Kasumi-1 (cell line): ENCODE measurements at regions not wholly inside any gene's neighbourhood (a gene's known extent, or its start where the extent isn't known, plus 50 kb on each side); places are given as distances from the start of the nearest gene placed in this dataset.

Source experiments
- DNase-seq, 2 experiments: peaks; one replicate each; lab custom pipeline; 2025; lab: John Stamatoyannopoulos, UW

DNA sequence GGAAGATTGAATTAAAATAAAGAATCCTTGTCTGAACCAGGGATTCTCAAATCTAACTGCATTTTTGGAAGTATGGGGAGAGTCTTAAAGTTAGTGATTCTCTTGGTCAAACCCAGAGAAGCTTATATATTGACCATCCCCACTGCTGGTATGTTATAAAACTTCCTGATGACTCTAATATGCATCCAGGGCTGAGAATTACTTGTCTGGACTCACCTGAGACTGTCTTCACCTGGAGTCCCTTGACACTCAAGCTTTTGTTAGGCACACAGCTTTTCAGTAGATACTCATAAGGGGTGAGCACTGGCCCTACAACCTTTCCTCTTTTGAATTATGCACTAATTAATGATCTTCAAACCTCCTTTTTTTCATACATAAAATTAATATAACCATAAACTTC is 149.6 kb upstream of the GULP1 start:
- DNase-seq: no peak

DNA sequence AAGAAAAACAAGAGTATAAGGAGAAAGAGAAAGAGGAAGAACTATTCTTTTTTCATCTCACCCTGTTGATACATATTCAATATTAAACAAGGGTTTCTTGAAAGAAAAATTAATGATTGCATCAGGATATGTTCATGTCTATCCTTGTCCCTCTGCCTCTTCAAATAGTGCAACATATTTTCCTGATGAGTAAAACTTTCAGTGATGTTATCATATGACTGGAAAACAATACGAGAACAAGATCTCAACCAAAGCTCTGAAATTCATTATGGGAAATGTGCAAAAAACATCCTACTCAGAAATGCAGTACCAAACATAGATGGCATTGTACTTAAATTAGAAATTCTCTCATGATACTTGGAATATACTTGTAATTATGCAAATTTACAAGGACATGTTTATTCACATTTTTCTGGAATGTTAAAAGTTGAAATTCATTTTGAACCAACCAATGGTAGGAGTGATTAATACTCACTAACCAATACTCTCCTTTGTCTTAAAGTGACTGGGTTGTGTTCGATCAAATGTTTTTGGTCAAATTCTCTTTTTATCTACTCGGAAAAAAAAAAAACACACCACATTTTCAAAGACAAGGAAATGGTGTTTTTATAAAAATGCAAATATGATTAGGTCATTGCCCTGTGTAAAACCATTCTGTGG is 148.9 kb upstream of the GULP1 start:
- DNase-seq: no peak

DNA sequence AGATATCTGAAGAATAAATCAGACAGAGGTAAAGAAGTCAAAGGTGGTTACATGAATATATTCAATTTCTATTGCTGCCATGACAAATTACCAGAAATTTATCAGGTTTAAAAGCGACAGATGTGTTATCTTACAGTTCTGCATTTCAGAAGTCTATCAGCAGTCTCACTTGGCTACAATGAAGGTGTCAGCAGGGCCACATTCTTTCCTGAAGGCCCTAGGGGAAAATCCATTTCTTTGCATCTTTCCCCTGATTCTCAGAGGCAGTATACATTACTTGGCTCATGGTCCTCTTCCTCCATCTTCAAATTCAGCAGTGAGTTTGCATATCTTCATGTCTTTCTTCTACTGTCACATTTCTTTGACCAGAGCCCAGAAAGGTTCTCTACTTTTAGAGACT is 145.8 kb upstream of the GULP1 start:
- no peak for DNase-seq

DNA sequence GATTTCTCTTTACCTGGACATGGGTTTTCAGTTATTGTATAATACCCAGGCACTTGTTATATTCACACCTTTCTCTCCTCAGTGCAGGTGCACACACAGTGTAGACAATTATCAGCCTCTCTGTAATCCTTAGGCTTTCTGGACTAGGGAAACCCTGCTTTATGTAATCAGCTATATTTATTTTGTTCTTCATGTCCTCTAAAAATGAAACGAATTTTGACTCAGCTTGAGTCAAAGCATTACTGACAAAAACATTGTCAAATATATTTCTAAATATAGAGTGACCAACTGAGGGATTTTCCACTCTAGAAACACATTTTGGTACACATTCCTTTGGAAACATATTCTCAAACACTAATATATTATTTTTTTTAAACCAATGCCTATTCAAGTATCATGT is 144.8 kb upstream of the GULP1 start:
- DNase-seq: no peak

DNA sequence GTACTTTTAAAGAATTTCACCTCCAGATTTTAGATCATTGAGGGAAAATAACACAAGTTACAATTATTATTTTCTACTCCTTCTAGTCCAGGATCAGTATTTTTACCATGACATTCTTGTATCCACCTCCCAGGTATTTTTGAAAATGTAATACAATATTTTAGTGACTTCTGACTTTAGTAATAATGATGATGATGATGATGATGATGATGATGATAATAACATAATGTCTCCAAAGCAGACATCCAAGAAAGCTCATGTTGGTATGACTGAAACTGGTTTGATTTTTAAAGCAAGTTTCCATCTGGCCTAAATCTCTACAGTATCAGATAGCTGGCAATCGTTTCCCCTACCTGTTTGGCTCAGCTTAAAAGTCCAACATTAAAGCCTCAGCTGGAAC is 140.0 kb upstream of the GULP1 start:
- no peak for DNase-seq

DNA sequence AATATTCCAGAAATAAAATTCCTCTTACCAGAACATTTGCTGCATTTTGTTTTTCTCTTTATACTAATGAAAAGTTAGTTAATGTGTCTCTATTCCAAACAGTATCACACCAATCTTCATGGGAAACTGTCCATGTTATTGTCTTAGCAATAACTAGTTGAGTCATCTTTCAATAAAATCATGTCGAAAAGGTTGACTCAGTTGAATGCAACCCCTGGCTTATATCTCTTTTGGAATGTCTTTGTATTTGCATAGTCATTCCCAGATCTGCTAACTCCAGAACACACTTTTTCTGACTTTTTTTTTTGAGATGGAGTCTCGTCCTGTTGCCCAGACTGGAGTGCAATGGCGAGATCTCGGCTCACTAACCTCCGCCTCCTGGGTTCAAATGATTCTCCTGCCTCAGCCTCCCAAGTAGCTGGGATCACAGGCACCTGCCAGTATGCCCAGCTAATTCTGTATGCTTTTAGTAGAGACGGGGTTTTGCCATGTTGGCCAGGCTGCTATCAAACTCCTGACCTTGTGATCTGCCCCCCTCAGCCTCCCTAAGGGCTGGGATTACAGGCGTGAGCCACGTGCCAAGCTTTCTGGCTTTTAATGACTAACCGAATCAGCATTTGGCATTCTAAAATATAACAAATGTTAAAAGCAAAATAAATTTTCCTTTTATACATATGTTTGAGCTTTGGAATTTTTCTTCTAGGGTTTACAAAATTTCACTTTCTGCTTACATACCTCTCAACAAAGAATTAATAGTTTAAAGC is 133.2 kb upstream of the GULP1 start:
- DNase-seq: no peak

DNA sequence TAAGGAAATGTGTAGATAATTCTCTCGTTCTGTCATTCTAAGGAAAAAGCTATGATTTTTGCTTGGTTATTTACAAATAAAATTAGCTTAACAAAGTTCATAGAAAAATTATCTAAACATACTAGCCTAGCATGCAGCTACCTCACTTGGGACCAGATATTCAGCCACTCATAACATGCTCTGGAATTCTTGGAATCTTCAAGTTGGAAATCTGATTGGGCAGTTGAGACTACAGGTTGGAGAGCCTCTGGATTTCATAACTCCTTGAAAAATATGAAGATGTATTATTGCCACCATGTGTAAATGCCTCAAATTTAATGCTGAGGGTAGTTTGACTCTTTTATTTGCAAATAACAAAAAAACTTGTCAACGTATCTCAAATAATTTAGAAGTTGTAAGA is 132.2 kb upstream of the GULP1 start:
- DNase-seq: no peak

DNA sequence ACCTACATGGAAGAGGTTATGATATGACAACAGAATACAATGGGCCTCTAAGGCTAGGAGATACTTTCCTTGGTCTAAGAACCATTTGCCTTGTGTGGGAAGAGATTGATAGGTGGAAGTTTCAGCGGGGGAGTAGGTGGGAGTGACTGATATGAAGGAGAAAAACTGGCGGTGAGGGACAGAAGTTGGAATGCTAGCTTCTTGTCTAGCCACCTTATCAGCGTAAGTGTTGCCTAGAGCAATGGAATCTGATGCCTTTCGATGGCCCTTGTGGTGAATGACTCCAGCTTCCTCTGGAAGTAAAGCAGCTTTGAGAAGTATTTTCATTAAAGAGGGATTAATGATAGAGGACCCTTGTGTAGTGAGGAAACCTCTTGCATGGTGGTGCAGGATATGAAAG is 121.3 kb upstream of the GULP1 start:
- DNase-seq: no peak

DNA sequence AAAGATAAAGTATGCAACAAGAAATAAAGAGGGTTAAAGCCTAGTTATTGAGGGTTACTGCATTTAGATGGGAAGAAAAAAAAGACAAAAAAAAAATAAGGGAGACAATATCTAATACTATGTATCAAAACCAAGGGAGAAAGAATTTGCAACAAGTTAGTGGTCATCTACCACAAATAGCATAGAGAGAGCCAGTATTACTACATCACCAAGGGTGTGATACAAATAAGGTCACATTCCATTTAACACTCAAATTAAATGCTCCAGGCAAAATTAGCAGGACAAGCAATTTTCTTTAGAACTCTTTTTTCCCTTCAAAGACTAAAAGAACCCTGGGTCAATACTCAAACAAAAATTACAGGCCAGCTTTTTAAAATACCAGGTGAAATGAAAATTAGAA is 115.1 kb upstream of the GULP1 start:
- no peak for DNase-seq

DNA sequence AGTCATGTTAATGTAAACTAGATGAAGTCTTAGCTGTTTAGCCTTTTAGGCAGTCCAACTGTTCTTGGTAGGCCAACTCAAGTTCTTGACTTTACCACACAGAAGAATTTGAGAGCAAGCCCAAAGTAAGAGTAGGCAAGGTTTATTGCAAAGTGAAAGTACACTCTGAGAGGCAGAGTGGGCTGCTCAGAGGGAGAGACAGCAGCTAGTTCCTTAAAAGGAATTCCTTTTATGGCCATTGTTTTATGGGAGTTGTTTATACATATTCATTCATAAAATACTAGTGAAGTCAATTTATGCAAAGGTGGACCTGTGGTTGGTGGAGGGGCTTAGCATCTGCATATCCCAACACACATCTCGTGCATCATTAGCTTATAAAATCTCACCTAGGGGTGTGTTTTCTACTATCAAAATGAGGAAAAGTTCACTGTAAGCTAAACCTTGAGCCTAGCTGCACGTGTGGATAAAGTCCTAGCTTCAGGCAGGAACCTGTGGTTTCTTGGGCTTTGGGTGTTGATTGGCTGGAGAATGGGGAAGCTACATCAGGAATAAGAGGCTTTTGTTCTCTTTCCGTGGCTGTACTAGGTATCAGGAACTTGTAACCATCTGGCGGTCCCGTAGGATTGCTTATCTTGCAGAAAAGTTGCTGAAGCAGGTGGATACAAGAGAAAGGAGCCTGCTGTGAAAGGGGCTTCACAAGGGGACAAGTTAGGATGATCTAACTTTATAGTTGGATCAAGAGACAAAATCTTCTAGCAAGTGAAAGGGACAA is 110.4 kb upstream of the GULP1 start:
- peak; percentile 91 to 93 for DNase-seq

DNA sequence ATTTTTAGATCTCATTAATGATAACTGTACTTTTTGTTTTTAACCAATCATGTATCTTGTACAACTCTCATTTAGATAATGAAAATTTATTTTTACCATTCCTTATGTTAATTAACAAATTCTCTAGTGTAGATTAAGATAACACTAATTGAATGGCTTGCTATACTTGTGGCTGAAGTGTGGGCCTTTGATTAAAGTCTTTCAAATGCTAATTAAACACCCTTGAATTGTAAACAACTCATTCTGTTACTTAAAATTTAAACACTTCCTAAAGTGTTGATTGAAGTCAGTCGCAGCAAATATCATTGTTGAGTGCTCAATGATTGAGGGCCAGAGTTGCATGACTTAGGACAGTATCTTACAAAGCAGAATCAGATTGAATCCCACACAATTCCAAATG is 109.8 kb upstream of the GULP1 start:
- DNase-seq: no peak

DNA sequence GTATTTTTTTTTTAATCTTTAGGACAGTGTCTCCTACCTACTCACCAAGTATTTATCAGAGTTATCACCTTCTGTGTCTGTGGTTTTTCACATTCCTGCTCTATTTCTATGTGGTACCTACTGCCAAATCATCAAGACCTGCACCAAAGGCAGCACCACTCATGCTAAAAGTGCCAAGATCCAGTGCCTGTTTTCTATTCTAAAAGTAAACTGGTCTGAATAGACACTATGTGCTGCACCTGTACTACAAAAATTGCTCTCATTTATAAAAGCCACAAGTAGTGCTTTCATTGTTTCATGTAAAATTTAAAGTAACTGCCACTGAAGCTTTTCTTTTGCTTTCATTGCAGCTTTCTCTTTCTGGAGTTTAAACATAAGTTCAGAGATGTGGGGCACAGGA is 103.9 kb upstream of the GULP1 start:
- DNase-seq: no peak

DNA sequence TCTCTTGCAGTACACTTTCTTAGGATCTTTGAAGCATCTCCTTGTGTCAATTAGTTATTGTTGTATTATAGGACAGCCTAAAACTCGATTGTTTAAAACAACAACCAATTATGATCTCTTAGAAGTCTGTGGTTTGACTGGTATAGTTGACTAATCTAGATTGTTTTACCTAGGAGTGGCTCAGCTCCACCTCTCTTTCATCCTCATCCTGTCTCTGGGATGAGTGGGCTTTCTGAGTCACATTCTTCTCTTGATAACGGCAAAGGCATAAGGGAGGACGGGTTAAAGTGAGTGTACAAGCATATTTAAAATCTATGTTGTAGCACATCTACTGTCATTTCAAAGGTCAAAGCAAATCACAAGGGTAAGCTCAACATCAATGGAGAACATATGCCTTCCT is 102.3 kb upstream of the GULP1 start:
- DNase-seq: no peak

DNA sequence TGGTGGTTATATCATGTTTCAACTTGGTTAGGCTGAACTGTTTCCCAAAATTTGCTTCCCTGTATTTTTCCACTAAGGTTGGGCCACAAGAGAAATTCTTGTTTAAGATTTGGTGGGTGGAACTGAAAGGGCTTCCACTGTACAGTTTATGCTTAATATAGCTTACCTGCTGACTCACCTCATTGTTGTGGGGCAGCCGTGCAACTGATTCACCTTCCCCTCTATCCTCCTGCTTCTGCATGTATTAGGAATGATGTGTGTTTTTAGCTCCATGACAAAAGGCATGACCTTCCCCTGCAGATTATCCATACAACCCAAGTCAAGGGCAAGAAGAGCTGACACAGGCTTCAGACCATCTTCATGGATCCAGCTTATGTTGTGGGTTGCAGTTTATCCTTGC is 98.4 kb upstream of the GULP1 start:
- DNase-seq: no peak

DNA sequence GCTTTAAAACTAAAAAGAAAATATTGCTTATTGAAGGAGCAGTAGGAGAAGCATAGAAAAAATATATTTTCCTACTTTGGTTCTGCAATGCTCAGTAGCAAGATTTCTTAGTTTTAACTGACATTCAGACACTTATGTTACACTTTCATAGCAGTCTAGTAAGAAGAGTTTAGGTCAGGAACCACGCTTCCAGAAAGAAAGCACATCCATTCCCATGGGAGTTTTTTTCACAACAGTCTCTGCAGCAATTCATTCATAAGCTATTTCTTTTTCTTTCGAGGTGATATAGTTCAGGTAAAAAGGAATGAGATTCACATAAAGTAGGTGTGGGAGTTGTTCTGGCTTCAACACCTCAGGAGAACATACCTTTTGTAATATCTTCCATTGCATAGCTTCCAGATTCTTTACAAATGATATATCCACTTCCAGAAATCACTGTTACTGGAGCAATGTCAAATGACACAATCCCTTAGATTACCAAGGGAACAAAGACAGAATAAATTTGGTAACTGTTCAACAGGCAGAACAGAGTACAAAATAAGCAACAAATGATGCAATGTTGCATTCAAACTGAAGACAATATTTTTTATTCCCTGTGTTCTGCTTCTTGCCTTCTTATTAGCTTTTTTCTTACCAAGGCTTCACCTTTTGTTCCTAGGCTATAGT is 95.2 kb upstream of the GULP1 start:
- no peak for DNase-seq

DNA sequence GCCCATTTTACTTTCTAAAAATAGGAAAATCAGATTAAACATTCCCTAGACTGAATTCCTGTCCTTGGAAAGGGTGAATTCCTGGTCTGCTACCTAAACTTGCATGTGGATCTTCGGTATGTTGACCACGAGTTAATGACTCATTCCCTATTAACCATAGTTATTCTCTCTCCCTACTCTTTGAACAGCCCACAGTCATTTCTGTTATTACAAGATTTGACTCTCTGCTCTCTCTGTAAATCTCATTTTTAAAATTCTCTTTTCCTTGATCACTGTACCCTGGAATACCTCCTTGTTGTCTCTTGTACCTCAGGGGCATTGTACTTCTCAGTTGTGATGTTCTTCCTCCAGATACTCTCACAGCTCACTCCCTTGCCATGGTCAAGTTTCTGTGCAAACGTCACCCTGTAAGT is 92.0 kb upstream of the GULP1 start:
- DNase-seq: no peak

DNA sequence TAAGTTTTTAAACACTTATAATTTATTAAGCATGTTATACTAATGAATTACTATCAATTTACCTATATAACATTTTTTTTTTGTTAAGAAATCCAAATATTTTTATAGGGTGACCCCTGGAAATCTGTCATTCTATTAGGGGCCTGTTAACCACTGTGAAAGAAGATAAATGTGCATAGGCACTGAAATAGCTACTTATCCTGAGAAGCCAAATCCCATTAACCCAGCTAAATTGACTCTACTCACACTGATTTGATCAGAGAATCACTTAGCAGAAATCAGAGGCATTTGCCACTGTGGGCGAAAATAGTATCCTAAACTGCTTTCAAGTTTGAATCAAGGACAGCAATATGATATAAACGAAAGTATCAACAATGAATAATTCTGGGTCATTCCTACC is 90.0 kb upstream of the GULP1 start:
- no peak for DNase-seq

DNA sequence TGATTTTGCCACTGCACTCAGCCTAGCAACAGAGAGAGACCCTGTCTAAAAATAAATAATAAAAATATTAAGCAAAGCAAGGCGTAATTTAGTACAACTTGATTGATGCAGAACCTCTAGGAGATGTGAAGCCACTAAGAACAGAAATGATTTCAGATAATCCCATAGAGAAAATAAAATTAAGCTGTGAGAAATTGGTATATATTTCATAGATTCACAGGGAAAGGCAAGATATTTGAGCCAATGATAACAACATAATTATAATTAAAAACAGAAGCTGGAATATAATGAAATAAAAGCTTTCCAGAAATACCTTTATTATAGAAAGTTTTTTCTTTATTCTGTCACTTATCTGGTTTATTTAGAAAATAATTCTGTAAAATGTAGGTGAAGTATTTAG is 88.9 kb upstream of the GULP1 start:
- no peak for DNase-seq

DNA sequence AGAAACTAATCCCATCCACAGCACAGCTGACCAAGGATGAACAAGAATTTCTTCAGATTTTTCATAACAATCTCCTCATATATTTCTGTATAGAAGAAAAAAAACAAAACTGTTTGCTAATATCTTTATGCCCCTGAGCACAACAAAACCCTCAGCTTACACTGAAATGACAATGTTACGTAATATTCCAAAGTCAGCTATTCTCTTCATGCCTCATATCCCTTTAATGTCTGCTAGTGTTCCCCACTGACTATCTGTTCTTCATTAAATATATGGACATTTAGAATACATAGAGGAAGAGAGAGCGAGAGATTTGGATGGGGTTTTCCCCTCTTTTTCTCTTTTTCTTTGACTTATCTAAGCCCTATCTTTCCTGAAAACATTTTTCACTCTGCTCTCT is 87.9 kb upstream of the GULP1 start:
- DNase-seq: no peak

DNA sequence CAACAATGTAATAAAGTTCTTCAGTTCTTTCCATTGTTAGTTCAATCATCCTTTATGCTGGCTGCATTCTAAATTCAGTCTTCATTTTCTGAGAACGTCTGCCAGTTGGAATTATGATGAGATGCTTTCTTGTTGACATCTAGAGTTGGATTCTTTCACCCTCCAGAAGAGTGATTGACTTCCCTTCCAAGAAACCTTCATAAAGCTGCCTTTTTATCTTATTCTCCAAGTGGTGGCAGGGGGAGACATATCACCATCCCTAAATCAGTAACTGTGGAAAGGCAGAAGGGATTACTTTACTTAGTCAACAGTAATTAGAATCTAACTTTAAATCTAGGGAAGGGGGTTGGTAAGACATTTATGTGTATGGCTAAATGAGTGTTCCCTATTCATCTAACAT is 86.8 kb upstream of the GULP1 start:
- DNase-seq: no peak

DNA sequence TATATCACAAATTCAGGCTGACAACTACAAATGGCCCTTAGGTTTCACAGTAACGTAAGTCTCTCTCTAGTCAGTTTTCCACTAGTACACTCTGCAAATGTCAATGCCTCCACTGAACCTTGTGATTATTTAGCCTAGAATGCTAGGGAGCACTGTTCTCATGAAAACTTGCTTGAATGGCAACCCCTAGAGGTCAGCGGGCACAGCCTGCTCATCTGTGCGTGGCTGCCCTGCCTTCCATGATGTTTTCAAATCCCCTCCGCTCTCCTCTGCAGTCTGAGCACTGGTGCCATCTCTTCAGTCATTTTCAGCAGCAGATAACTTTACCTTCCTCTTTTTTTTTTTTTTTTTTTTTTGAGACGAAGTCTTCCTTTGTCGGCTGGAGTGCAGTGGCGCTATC is 84.1 kb upstream of the GULP1 start:
- no peak for DNase-seq

DNA sequence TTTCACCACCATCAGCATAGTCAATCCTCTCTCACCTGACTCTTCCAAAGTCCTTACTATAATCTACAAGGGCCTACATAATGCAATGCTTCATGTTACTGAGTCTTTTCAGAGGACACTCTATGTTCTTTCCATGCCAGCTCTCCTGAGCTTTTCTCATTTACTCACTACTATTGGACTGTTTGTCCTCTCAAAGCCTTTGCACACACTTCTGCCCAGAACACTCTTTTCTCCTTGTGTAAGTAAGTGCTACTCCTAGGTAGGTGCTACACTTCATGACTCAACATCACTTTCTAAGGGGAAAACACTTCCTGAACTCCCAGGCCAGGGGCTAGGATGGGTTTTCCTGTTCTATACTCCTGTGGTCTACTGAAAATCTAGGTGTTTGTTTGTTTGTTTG is 82.5 kb upstream of the GULP1 start:
- no peak for DNase-seq

DNA sequence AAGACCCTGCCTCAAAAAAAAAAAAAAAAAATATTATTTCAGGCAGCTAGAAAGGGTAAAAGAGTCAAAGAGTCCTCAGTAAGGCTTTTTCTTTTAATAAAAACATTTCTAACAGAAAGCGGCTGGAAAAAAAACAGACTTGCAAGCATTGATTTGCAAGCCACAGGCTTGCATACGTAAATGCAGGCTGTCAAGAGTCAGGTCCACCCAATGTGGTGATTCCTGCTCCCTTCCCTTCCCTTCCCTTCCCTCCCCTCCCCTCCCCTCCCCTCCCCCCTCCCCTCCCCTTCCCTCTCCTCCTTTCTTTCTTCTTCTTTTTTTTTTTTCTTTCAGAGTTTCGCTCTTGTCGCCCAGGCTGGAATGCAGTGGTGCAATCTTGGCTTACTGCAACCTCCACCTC is 74.4 kb upstream of the GULP1 start:
- no peak for DNase-seq
